Stimulated activated CD4-positive, alpha-beta T cell treated with anti-CD3 and anti-CD28 coated beads, Interleukin-2, amount 100 ng/mL, for 24 hours (primary cell): ENCODE measurements at regions not wholly inside any gene's neighbourhood (a gene's known extent, or its start where the extent isn't known, plus 50 kb on each side); places are given as distances from the start of the nearest gene placed in this dataset.

Source experiments
- DNase-seq, 2 donors: peaks; one replicate each; pipeline ENCODE4 v3.0.0-alpha.2; 2020

- no peak for DNase-seq
Measured at GRCh38 chr1:221643404-221644144, 98.3 kb downstream of the DUSP10 start.

- DNase-seq: no peak
Measured at GRCh38 chr1:221644145-221644448, 97.8 kb downstream of the DUSP10 start.

- no peak for DNase-seq
Measured at GRCh38 chr1:221644663-221645258, 97.1 kb downstream of the DUSP10 start.

GRCh38 chr1:221648201-221648600 is 93.7 kb downstream of the DUSP10 start:
- DNase-seq: no peak
